ENCODE measurements at regions not wholly inside any gene's neighbourhood (a gene's known extent, or its start where the extent isn't known, plus 50 kb on each side); places are given as distances from the start of the nearest gene placed in this dataset.

DNA sequence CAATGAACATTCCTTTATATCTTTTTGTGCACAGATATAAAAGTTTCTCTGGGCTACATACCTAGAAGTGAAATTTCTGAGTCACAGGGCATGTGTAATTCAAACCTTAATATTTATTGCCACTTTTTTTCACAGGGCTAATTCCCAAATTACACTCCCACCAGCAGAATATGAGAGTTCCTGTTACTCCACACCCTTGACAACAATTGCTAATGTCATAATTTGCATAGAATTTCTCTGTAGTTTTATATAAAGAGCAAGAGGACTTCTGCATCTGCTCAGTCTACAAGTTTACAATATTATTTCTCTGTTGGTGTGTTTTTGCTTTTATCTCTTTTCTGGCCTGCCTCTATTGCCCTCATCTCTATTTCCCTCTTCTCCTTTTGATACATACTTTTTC, 518.5 kb downstream of the ZNF608 start:
- no peak for TF ChIP-seq POLR2A (IDR thresholded peaks at IDR 0.05)
- TF ChIP-seq, protein P1, sequence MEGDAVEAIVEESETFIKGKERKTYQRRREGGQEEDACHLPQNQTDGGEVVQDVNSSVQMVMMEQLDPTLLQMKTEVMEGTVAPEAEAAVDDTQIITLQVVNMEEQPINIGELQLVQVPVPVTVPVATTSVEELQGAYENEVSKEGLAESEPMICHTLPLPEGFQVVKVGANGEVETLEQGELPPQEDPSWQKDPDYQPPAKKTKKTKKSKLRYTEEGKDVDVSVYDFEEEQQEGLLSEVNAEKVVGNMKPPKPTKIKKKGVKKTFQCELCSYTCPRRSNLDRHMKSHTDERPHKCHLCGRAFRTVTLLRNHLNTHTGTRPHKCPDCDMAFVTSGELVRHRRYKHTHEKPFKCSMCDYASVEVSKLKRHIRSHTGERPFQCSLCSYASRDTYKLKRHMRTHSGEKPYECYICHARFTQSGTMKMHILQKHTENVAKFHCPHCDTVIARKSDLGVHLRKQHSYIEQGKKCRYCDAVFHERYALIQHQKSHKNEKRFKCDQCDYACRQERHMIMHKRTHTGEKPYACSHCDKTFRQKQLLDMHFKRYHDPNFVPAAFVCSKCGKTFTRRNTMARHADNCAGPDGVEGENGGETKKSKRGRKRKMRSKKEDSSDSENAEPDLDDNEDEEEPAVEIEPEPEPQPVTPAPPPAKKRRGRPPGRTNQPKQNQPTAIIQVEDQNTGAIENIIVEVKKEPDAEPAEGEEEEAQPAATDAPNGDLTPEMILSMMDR (IDR thresholded peaks at IDR 0.05) = no peak

Data from thyroid gland (tissue), 4 donors.